ENCODE measurements at regions not wholly inside any gene's neighbourhood (a gene's known extent, or its start where the extent isn't known, plus 50 kb on each side); places are given as distances from the start of the nearest gene placed in this dataset.
"Not testable (repeated sequence)": the region's sequence is repeated elsewhere in the genome, so short reads cannot be mapped to it uniquely, and the experiment has no call there.

GRCh38 chr9:75669721-75670120 lies 220.8 kb upstream of the PCSK5 start:
- TF ChIP-seq, protein P1, sequence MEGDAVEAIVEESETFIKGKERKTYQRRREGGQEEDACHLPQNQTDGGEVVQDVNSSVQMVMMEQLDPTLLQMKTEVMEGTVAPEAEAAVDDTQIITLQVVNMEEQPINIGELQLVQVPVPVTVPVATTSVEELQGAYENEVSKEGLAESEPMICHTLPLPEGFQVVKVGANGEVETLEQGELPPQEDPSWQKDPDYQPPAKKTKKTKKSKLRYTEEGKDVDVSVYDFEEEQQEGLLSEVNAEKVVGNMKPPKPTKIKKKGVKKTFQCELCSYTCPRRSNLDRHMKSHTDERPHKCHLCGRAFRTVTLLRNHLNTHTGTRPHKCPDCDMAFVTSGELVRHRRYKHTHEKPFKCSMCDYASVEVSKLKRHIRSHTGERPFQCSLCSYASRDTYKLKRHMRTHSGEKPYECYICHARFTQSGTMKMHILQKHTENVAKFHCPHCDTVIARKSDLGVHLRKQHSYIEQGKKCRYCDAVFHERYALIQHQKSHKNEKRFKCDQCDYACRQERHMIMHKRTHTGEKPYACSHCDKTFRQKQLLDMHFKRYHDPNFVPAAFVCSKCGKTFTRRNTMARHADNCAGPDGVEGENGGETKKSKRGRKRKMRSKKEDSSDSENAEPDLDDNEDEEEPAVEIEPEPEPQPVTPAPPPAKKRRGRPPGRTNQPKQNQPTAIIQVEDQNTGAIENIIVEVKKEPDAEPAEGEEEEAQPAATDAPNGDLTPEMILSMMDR (conservative IDR thresholded peaks at IDR 0.05; ENCODE audit: low read depth, low read length) = no peak
- no peak for DNase-seq (ENCODE audit: low read depth)
- no peak overlapping the region for H3K4me3 ChIP-seq (ENCODE audit: low read length)

- no peak for DNase-seq (ENCODE audit: low read depth)
- no peak overlapping the region for H3K4me3 ChIP-seq (ENCODE audit: low read length)
- TF ChIP-seq, protein P1 (conservative IDR thresholded peaks at IDR 0.05; ENCODE audit: low read depth, low read length) = no peak
These were observed 219.1 kb upstream of the PCSK5 start for GRCh38 chr9:75671354-75671753.

DNA sequence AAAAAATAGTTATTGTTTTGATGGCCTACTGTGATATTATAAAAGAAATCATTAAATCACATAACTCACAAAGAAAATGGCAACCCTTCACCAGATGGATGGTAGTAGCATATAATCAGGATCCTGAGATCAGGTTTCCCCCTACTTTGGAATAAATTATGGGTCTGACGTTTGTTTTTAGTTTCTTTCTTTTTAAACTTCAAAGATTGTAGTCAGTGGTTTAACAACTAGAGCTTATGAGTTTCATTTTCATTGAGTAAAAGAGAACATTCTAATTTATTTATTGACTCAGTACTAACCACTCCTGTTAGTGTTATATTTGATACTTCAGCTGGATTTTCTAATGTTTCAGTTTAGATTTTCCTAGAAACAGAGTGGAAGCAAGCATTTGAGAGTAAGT lies 218.0 kb upstream of the PCSK5 start:
- DNase-seq (ENCODE audit: low read depth) = no peak
- TF ChIP-seq, protein P1 (conservative IDR thresholded peaks at IDR 0.05; ENCODE audit: low read depth, low read length) = no peak
- no peak overlapping the region for H3K4me3 ChIP-seq (ENCODE audit: low read length)

DNA sequence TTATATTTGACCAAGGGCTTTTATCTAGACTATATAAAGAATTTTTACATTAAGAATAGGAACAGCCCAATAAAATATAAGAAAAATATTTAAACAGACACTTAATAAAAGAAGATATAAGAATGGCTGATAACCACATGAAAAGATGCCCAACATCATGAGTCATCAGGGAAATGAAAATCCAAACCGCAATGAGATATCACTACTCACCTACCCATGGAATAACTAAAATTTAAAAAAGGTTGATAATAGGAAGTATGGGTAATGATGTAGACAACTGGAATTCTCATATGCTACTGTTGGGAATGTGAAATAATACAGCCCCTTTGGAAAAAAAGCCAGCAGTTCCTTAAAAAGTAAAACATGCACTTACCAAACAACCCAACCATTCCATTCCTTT lies 206.9 kb upstream of the PCSK5 start:
- DNase-seq (ENCODE audit: low read depth) = no peak
- no peak overlapping the region for H3K4me3 ChIP-seq (ENCODE audit: low read length)
- TF ChIP-seq, protein P1 (conservative IDR thresholded peaks at IDR 0.05; ENCODE audit: low read depth, low read length) = no peak

DNA sequence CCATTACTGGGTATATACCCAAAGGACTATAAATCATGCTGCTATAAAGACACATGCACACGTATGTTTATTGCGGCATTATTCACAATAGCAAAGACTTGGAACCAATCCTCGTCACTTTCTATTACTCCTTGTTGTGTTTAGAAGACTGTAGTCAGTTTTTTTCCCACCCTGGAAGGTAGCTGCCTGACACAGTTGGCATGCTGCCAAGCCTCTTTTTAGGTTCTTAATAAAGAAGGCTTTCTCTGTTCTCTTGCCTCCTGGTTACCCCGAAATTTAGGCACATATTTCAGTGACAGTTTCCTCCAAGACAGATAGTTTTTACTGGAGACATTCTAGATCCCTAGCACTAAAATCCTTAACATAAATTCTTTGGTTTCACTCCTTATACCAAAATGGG lies 205.4 kb upstream of the PCSK5 start:
- DNase-seq (ENCODE audit: low read depth) = no peak
- H3K4me3 ChIP-seq (ENCODE audit: low read length) = no peak overlapping the region
- TF ChIP-seq, protein P1 (conservative IDR thresholded peaks at IDR 0.05; ENCODE audit: low read depth, low read length) = no peak

DNA sequence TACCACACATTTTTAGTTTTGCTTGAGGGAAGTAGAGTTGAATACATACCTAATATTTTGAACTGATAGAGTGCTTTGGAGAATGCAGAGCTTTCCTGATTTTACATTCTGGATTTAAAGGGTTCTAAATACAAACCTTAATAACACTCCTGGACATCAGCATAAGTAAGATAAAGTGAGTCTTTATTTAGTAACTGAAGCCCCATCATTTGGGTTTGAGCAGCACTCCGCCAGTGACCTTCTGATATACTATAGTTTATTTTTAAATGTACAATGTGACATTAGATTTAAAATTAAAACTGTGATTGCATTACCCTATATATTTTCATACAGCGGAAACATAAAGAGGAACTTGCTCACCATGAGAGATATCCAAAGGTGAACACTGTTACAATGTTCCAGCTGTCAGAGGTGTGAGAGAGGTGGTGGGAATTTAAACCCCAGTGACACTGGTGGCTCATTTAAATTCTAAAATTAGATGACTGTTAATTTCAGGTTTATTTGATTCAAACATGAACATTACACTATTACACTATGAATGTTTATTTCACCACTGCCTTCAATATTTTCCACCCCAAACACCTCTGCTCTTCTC lies 203.0 kb upstream of the PCSK5 start:
- no peak for DNase-seq (ENCODE audit: low read depth)
- TF ChIP-seq, protein P1 (conservative IDR thresholded peaks at IDR 0.05; ENCODE audit: low read depth, low read length) = no peak
- no peak overlapping the region for H3K4me3 ChIP-seq (ENCODE audit: low read length)

DNA sequence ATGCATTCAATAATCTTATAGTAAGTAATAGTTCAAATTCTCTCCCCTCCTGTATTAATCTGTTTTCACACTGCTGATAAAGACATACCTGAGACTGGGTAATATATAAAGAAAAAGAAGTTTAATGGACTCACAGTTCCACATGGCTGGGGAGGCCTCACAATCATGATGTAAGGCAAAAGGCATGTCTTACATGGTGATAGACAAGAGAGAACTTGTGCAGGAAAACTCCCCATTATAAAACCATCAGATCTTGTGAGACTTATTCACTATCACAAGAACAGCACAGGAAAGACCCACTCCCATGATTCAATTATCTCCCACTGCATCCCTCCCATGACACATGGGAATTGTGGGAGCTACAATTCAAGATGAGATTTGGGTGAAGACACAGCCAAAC lies 199.9 kb upstream of the PCSK5 start:
- H3K4me3 ChIP-seq (ENCODE audit: low read length); DNase-seq (ENCODE audit: low read depth): not testable (repeated sequence)

DNA sequence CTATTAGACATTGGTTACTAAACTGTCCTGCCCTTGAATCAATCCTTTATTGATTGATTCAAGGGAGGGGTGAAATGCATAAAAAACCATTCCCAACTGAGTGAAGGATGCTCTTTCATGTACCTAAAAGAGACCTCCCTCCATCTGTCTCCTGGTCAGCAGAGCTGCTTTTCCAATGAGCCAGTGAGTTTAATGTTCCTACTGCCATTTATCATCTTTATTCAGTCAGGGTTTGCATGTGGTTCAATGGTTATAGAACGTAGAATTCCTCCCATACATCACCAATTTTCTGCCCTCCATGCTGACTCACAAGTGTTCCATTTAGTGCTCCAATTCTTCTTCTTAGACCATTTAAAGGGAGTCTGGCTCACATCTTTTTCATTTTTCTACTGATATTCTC lies 199.1 kb upstream of the PCSK5 start:
- DNase-seq (ENCODE audit: low read depth) = no peak
- TF ChIP-seq, protein P1 (conservative IDR thresholded peaks at IDR 0.05; ENCODE audit: low read depth, low read length) = no peak
- H3K4me3 ChIP-seq (ENCODE audit: low read length) = no peak overlapping the region
